Astrocyte (in vitro differentiated cells and primary cell): ENCODE measurements at regions not wholly inside any gene's neighbourhood (a gene's known extent, or its start where the extent isn't known, plus 50 kb on each side); places are given as distances from the start of the nearest gene placed in this dataset.

Source experiments
- DNase-seq: peaks from one replicate; pipeline ENCODE4 v3.0.0-alpha.2; 2010; ENCODE audit warnings: low read depth
- FAIRE-seq: peaks from 2 replicates; lab custom pipeline; 2011; peaks lifted over from hg19 to GRCh38; lab: Jason Lieb, UNC
- H2AFZ ChIP-seq: 2 replicates; pipeline ENCODE4 v1.6.0; 2012; ENCODE audit warnings: low read depth, low read length, inconsistent platforms
- H3K27ac ChIP-seq: 2 replicates; pipeline ENCODE4 v1.5.1; 2011; ENCODE audit warnings: low read depth, low read length, inconsistent platforms
- H3K27me3 ChIP-seq: 2 replicates; pipeline ENCODE4 v1.6.0; 2011; ENCODE audit warnings: low read length, inconsistent platforms; ENCODE audit not compliant: insufficient read depth
- H3K36me3 ChIP-seq: 2 replicates; pipeline ENCODE4 v1.5.1; 2011; ENCODE audit warnings: low read length, inconsistent platforms; ENCODE audit not compliant: insufficient read depth
- H3K4me1 ChIP-seq: 2 replicates; pipeline ENCODE4 v1.5.1; 2011; ENCODE audit warnings: low read length, inconsistent platforms; ENCODE audit not compliant: insufficient read depth
- H3K4me2 ChIP-seq: 2 replicates; pipeline ENCODE4 v1.6.0; 2012; ENCODE audit warnings: low read length, inconsistent platforms
- H3K4me3 ChIP-seq: 2 replicates; pipeline ENCODE4 v1.5.1; 2011; ENCODE audit warnings: low read depth, mild to moderate bottlenecking, low read length, inconsistent platforms; ENCODE audit not compliant: insufficient read depth
- H3K79me2 ChIP-seq: 2 replicates; pipeline ENCODE4 v1.6.0; 2012; ENCODE audit warnings: mild to moderate bottlenecking, low read length, inconsistent platforms; ENCODE audit not compliant: insufficient read depth
- H3K9ac ChIP-seq: 2 replicates; pipeline ENCODE4 v1.6.0; 2012; ENCODE audit warnings: mild to moderate bottlenecking, low read length, inconsistent platforms
- H3K9me3 ChIP-seq: 2 replicates; pipeline ENCODE4 v1.5.1; 2012; ENCODE audit warnings: low read depth, mild to moderate bottlenecking, low read length, inconsistent platforms; ENCODE audit not compliant: insufficient read depth
- H4K20me1 ChIP-seq: 2 replicates; pipeline ENCODE4 v1.6.0; 2012; ENCODE audit warnings: low read length, inconsistent platforms; ENCODE audit not compliant: insufficient read depth
- H3K27ac Mint-ChIP-seq: one replicate; pipeline ENCODE4 v1.8.0; 2021; ENCODE audit warnings: mild to moderate bottlenecking, mixed read lengths; ENCODE audit not compliant: unreplicated experiment
- H3K27me3 Mint-ChIP-seq: one replicate; pipeline ENCODE4 v1.8.0; 2021; ENCODE audit warnings: low read depth, mixed read lengths; ENCODE audit not compliant: unreplicated experiment
- H3K36me3 Mint-ChIP-seq: one replicate; pipeline ENCODE4 v1.8.0; 2021; ENCODE audit warnings: low read depth, mixed read lengths; ENCODE audit not compliant: unreplicated experiment
- H3K4me1 Mint-ChIP-seq: one replicate; pipeline ENCODE4 v1.8.0; 2021; ENCODE audit warnings: low read depth, mixed read lengths; ENCODE audit not compliant: unreplicated experiment
- H3K4me3 Mint-ChIP-seq: one replicate; pipeline ENCODE4 v1.8.0; 2021; ENCODE audit warnings: mild to moderate bottlenecking, moderate library complexity, mixed read lengths; ENCODE audit not compliant: unreplicated experiment
- H3K9me3 Mint-ChIP-seq: one replicate; pipeline ENCODE4 v1.8.0; 2021; ENCODE audit warnings: mild to moderate bottlenecking, mixed read lengths; ENCODE audit not compliant: unreplicated experiment
- EZH2 ChIP-seq: IDR thresholded peaks from 2 replicates; pipeline ENCODE4 v1.6.1; 2012; ENCODE audit warnings: mild to moderate bottlenecking, low read length, inconsistent platforms; ENCODE audit not compliant: insufficient read depth
- TF ChIP-seq, protein P1 (sequence below): IDR thresholded peaks from 2 replicates; pipeline ENCODE4 v1.5.1; 2011; ENCODE audit warnings: low read depth, mild to moderate bottlenecking, inconsistent platforms, low read length, moderate library complexity; ENCODE audit not compliant: insufficient read depth

DNA sequence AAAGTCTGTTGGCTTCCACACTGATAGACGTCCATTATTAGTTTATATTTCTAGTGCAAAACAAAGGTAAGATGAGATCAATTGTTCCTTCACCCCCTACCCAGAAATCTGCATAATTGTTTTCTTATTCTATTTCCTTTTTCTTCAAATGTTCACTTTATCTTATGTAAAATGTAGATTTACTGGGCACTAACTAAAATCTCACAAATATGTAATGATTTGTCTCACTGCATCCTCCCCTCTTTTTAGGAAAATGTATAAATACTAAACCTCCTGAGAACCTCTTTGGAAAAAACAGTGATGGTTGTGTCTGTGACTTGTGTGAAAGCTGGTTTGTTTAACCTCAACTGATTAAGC lies 1377.2 kb upstream of the MIR17HG start:
- Histone ChIP-seq H3K9ac (no peak overlapping the region), H3K4me2 (no peak overlapping the region), H3K4me3 (no peak overlapping the region), H4K20me1 (no peaks in the 10 kb centered on the region), H3K36me3 (no peaks in the 10 kb centered on the region), H3K9me3 (no peaks in the 10 kb centered on the region), H3K27me3 (no peaks in the 10 kb centered on the region), H3K27ac (no peak overlapping the region), H3K79me2 (no peaks in the 10 kb centered on the region), H3K4me1 (no peaks in the 10 kb centered on the region), H2AFZ (no peak overlapping the region)
- no peaks in the 10 kb centered on the region for H3K9me3 Mint-ChIP-seq
- TF ChIP-seq EZH2, result no peak
- TF ChIP-seq, protein P1, sequence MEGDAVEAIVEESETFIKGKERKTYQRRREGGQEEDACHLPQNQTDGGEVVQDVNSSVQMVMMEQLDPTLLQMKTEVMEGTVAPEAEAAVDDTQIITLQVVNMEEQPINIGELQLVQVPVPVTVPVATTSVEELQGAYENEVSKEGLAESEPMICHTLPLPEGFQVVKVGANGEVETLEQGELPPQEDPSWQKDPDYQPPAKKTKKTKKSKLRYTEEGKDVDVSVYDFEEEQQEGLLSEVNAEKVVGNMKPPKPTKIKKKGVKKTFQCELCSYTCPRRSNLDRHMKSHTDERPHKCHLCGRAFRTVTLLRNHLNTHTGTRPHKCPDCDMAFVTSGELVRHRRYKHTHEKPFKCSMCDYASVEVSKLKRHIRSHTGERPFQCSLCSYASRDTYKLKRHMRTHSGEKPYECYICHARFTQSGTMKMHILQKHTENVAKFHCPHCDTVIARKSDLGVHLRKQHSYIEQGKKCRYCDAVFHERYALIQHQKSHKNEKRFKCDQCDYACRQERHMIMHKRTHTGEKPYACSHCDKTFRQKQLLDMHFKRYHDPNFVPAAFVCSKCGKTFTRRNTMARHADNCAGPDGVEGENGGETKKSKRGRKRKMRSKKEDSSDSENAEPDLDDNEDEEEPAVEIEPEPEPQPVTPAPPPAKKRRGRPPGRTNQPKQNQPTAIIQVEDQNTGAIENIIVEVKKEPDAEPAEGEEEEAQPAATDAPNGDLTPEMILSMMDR, result no peak
- no peak overlapping the region for H3K4me3 Mint-ChIP-seq
- no peaks in the 10 kb centered on the region for H3K27me3 Mint-ChIP-seq
- peaks cover 17% of the 10 kb centered on the region for H3K4me1 Mint-ChIP-seq
- H3K36me3 Mint-ChIP-seq, result no peaks in the 10 kb centered on the region
- DNase-seq (no peak), FAIRE-seq (no peak)
- peak overlapping the region; percentile 88 for H3K27ac Mint-ChIP-seq

DNA sequence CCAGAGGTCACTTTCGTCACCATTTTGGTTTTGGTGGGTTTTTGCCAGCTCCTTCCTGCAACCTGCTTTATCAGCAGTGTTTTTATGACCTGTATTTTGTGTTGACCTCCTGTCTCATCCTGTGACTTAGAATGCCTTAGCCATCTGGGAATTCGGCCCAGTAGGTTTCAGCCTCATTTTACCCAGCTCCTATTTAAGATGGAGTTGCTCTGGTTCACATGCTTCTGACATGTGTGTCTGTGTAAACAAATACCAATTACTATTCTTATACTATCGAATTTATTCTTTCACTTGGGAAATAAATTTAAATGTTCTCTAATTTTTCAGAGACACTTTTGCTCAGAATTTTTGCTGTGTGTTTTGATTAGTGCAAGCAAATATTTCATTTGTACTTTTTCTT lies 1370.3 kb upstream of the MIR17HG start:
- no peaks in the 10 kb centered on the region for H4K20me1 ChIP-seq
- H3K4me1 Mint-ChIP-seq, result peaks cover 3% of the 10 kb centered on the region

DNA sequence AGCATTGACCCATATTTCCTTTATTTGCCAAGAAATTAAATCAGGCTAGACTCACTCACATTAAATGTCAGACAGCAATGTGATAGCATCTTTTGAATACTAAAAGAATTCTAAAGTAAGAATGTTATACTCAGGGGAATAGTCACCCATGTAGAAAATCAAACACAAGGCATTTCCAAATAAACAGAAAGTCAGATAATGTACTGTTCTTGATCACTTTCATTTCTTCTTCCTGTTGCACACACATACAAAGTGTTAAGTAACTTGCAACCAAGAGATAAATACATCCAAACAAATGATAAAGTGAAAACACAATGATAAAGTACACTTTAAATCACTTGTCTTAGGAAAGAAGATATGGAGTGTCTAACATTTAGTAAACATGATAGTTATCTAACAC lies 1366.6 kb upstream of the MIR17HG start:
- Histone ChIP-seq H4K20me1 (no peaks in the 10 kb centered on the region), H3K4me1 (no peaks in the 10 kb centered on the region), H3K36me3 (no peaks in the 10 kb centered on the region), H3K4me2 (no peak overlapping the region), H3K9me3 (no peaks in the 10 kb centered on the region), H3K79me2 (no peaks in the 10 kb centered on the region), H3K4me3 (no peak overlapping the region), H2AFZ (no peak overlapping the region), H3K27me3 (no peaks in the 10 kb centered on the region), H3K27ac (no peak overlapping the region), H3K9ac (no peak overlapping the region)
- H3K4me3 Mint-ChIP-seq, result no peak overlapping the region
- FAIRE-seq, result no peak
- no peak for DNase-seq
- no peak overlapping the region for H3K27ac Mint-ChIP-seq
- no peaks in the 10 kb centered on the region for H3K9me3 Mint-ChIP-seq
- H3K36me3 Mint-ChIP-seq, result no peaks in the 10 kb centered on the region
- H3K4me1 Mint-ChIP-seq, result peaks cover 9% of the 10 kb centered on the region
- no peaks in the 10 kb centered on the region for H3K27me3 Mint-ChIP-seq
- no peak for TF ChIP-seq EZH2
- TF ChIP-seq, protein P1, result no peak

More for the DNA sequence above, 1370.3 kb upstream of the MIR17HG start:
- Histone ChIP-seq H3K27me3 (no peaks in the 10 kb centered on the region), H2AFZ (no peak overlapping the region), H3K27ac (no peak overlapping the region), H3K79me2 (no peaks in the 10 kb centered on the region), H3K4me2 (no peak overlapping the region), H3K4me1 (no peaks in the 10 kb centered on the region), H3K9ac (no peak overlapping the region), H3K4me3 (no peak overlapping the region), H3K9me3 (no peaks in the 10 kb centered on the region), H3K36me3 (no peaks in the 10 kb centered on the region)
- Mint-ChIP-seq H3K4me3 (no peak overlapping the region), H3K27me3 (no peaks in the 10 kb centered on the region), H3K9me3 (no peaks in the 10 kb centered on the region), H3K27ac (no peak overlapping the region), H3K36me3 (no peaks in the 10 kb centered on the region)
- no peak for DNase-seq
- TF ChIP-seq, protein P1, result no peak
- no peak for TF ChIP-seq EZH2
- no peak for FAIRE-seq
